Stimulated activated naive CD8-positive, alpha-beta T cell treated with anti-CD3 and anti-CD28 coated beads, Interleukin-15, Interleukin-2, amounts not matched to agents 100 U/mL and 50 U/mL, for 24 hours (primary cell): ENCODE measurements at regions not wholly inside any gene's neighbourhood (a gene's known extent, or its start where the extent isn't known, plus 50 kb on each side); places are given as distances from the start of the nearest gene placed in this dataset.

Experiments used
- ATAC-seq: fragments of 150-1000 bp; cut with Tn5 transposase; one replicate; pipeline ENCODE4 v1.10.0; 2021
- DNase-seq: peaks from one replicate; pipeline ENCODE4 v3.0.0; 2021

DNA sequence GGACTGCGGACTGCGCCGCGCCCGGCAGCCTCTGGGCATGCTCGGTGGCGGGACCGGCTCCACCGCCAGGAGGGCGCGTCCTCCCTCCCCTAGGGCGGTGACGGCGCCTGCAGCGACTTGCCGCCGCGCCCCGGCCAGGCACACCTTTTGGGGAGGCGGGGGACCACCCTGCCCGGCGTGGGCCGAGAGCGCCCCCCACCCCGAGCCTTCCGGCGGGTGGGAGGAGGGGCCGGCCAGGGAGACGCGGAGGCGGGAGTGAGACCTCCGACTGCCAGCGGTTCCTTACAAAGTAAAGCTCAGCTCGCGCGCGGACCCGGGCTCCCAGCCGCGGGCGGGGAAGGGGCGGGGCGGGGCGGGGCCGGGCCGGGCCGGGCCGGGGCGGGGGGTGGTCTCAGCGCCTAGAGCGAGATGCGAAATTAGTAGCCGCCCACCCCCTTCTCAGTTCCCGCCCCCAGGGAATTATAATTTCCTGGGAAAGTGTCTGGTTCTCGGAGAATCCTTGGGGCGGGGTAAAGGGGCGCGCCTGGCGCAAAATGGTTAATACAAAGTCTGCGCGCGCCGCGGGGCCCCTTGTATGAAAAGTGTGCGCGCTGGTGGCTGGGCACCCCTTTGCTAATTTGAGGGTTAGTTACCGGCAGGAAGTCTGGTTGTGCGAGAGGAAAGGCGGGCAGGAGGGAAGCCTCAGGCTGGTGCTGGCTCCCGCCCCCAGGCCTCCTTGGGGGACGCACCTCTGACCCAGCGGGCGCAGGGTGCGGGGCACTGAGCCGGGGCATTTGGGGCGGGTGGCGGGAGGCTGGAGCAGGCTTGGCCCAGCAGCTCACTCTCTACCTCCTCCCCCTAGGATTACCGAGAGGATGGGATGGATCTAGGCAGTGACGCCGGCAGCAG is 224.8 kb upstream of the IL12A start:
- DNase-seq (peak; percentile 66), ATAC-seq (peak; percentile 72)

DNA sequence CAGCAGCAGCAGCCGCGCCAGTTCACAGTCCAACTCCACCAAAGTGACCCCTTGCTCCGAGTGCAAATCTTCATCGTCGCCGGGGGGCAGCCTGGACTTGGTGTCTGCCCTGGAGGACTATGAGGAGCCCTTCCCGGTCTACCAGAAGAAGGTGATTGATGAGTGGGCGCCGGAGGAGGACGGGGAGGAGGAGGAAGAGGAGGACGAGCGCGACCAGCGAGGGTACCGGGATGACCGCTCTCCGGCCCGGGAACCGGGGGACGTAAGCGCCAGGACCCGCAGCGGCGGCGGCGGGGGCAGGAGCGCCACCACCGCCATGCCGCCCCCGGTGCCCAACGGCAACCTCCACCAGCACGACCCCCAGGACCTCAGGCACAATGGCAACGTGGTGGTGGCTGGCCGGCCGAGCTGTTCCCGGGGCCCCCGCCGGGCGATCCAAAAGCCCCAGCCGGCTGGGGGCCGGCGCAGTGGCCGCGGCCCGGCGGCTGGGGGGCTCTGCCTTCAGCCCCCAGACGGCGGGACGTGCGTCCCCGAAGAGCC is 224.1 kb upstream of the IL12A start:
- DNase-seq (peak; percentile 7), ATAC-seq (no peak)

DNA sequence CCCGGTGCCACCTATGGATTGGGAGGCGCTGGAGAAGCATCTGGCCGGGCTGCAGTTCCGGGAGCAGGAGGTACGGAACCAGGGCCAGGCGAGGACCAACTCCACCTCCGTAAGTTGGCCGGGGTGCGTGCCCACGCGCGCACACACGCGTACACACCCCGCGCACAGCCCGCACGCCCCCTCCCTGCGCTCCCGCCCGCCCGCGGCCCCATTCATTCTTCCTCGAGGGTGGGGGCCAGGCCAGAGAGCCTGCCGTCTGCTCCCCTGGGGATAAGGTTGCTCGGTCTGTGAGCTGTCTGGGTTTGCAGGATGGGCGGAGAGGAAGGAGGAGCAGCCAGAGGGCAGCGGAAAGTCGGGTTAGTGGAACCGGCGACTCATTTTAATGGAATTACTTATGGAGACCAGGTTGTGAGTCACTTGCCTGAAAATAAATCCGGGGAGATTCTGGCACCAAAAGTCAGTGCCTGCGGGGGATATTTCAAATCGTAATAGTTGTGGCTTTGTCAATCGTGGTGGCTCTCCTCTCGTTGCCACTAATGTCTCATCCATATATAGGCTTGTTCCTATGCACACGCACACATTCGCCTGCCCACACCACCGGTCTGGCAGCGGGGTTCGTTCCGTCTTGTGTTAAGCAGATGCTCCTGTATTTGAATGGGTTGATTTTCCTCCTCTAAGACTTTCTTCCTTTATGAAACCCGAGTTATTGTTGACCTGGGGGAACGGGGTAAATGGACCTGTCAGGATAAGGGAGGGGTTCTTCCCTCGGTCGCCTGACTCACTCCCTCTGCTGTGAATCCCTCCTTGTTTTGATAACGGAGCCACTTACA is 223.4 kb upstream of the IL12A start:
- ATAC-seq = peak; percentile 22

DNA sequence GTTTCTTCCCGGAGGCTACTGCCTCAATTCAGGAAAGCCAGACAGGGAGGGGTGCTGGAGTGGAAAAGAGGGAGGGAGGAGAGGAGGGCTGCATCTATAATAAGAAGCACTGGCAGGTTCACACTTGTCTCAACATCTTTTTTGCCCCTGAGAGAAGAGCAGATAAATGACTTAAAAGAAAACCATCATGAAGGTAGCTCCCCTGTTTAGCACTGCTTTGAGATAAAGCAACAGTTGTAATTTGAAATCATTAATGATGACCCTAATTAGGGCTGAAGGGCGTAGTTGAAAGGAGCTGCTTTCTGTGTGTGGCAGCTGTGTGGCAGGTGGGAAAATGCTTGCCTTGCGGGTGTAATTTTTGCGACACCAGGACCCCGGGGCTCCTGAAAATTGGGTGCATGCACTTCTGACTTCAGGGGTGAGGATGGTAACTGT is 222.8 kb upstream of the IL12A start:
- ATAC-seq = no peak

More for the DNA sequence above, 223.4 kb upstream of the IL12A start:
- DNase-seq = peak; percentile 19

DNA sequence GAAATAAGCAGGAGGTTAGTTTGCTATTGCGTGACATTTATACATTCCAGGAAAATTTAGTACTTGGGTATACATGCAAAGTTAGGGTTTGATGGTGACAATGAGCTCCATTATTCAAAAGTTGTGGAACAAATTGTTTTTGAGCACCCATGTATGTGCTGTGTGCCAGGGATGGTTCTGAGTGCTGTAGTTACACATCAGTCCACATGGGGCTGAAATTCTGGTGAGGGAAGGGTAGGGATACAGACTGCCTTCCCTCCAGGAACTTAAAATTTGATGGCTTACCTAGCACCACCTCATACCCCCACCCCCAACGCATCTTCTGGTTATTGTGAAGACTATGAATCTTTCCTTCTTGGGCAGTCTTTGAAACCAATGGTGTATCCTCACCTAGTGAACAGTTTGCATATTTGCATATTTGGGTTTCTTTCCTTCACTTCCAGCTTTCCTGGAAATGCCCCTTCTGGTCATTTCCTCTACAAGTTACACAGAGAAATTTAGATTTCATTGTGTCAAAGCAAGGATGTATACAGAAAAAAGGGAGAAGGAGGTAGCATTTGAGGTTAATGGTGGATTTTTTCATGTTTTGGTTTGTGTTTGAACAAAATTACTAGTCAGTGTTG is 222.0 kb upstream of the IL12A start:
- ATAC-seq (no peak), DNase-seq (no peak)

More for the DNA sequence above, 222.8 kb upstream of the IL12A start:
- no peak for DNase-seq

DNA sequence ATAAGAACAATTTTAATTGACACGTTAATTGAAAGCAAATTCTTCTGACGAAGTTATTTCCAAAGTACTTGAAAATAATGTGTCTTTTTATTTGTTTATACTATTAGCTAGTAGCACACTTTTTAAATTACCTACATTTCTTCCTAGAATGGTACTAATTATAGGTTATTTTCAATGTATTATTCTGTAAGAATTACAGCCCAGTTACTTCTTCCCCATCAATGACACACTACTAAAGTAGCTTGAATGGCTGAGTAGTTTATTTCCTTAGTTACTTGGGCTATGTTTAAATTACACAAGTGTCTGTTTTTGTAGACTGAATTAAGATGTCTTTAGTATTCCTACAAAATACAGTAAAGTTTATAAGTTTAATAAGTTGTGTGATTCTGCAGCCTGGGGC is 217.6 kb upstream of the IL12A start:
- ATAC-seq (no peak), DNase-seq (no peak)

DNA sequence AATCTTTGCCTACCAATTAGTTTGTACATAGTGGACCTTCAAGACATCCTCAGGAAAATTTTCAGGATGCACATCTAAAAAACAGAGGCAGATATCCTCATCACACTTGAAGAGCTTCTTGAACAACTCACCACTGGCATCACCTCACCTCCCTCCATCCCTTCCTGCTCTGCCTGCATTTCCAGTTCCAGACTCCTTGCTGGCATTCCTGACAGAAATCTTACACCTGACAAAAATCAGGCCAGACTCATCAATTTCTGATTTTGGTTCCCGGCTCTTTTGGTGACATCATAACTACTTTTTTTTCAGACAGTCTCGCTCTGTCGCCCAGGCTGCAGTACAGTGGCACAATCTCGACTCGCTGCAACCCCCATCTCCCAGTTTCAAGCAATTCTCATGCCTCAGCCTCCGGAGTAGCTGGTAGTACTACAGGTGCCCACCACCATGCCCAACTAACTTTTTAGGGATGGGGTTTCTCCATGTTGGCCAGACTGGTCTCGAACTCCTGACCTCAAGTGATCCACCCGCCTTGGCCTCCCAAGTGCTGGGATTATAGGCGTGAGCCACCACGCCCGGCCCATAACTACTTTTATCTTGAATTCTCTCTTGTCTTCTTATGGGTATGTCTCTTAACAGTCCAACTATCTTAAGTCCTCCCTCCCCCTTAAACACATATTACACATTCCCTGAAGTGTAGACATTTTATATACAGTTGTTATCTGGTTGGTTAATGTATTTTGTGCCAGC is 216.6 kb upstream of the IL12A start:
- ATAC-seq (no peak), DNase-seq (no peak)

DNA sequence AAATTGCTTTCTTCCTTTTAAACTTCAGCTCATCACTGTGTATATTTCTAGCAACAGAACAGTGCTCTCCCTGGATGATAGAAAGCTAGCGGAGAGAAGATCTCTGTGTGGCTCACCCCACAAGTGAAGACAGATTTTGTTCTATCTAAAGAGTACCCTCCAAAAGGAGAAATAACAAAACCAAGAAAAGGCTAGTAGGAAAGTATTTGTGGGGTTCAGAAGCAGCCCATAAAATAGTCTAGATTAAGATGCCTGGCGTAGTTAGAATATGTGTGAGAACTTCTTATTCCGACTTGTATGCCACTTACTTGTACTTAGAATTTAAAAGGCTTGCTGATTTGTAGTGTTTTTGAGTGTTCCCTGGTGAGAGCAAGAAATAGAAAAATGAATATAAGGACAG is 214.9 kb upstream of the IL12A start:
- DNase-seq (no peak), ATAC-seq (no peak)

DNA sequence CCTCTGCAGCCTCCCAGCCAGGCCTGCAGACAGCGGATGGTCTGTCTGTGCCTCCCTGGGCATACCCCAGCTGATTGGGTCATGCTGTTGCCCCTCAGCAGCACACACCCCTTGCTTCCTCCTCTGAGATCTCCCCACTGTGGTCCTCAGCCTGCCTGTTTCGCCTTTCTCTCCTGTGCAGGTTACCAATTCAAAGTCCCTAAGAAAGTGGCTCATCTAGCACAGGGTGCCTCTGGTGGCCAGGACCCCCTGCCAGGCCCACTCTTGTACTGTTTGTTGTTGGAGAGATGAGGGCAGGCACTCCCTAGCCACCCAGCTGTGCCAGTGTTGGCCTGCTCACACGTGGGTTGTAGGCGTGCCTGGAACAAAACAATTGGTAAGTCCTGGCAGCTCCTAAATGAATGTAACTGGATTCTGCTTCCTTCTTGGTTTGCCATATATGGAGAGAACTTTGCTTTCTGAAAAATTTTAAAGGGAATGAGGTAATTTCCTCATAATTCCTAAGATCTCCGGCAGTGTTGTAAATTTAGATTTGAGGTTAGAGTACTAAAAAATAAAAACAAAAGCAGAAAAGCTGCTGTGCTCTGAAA is 213.2 kb upstream of the IL12A start:
- no peak for ATAC-seq

DNA sequence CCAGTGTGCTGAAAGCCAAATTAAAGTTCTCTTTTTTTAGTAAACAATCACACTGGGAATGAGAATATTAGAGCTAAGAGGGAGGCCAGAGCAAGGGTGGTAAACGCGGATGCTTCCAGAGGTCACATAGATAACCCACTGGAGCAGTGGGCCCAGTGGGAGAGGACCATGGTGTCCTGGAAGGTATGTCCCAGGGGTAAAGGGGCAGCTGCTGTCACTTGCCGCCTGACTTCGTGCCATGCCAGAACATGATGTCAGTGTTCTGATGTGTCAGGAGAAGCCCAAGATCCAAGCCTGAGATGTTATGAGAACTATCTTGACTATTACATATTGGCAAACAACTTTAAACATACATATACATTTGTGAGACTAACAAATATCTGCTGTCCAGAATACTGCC is 211.9 kb upstream of the IL12A start:
- no peak for DNase-seq
- ATAC-seq = no peak

More for the DNA sequence above, 213.2 kb upstream of the IL12A start:
- DNase-seq = no peak

DNA sequence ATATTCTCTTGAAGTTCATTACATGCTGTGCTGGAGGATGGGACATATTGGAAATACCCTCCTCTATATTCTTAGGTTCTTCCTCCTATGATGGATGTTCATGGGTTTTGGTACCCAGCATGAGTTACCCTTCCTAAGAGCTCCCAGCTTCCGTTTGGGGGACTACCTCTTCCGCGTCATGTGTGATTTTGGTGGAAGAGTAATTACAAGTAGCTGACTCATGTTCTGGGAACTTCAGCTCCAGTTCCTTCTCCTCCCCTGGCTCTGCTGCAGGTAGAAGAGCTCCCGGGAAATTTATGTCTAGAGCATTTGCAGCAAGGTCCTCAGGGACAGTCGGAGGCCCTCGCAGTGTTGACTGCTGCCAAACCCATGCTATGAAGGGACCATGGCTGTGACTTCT is 208.8 kb upstream of the IL12A start:
- no peak for ATAC-seq
- no peak for DNase-seq

DNA sequence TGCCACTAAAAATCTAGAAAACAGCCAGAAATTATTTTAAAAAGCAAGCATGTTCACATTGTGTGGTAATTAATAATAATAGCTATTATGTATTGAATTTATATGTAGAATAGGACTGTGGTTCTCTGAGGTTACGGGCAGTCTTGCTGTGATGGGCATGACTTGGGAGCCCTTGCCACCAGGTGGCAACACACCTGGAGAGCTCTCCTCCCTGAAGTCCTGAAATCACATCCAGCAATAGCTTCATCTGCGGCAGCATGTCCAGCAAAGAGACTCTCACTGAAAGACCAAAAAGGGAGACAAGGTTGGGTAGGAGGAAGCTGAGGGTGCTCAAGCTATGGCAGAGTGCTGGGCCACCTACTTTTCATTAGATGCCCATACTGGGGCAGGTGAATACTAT is 206.8 kb upstream of the IL12A start:
- ATAC-seq = no peak
- DNase-seq = no peak

DNA sequence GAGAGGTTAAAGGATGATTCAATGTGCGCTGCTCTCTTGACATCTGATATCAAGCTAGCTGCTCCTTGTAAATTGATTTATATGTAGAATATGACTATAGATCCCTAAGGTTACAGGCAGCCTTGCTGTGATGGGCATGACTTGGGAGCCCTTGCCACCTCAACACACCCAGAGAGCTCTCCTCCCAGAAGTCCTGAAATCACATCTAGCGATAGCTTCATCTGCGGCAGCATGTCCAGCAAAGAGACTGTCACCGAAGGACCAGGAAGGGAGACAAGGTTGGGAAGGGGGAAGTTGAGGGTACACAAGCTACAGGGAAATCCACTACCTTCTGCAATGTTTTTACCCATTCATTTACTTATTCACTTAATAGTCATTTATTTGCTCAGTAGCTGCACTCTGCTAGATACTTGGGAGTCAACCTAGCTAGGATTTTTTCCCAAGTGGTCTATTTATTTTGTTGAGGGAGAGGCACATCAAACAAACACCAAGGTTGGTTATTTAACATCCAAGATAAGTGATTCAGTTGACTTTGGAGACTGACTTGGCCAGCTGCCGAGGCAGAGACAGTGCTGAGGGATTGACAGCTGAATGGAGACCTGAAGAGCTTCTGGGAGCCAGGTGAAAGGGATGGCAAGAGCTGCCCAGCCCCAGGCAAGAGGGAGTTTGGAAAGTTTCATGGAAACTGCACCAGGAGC is 205.8 kb upstream of the IL12A start:
- DNase-seq (no peak), ATAC-seq (no peak)

DNA sequence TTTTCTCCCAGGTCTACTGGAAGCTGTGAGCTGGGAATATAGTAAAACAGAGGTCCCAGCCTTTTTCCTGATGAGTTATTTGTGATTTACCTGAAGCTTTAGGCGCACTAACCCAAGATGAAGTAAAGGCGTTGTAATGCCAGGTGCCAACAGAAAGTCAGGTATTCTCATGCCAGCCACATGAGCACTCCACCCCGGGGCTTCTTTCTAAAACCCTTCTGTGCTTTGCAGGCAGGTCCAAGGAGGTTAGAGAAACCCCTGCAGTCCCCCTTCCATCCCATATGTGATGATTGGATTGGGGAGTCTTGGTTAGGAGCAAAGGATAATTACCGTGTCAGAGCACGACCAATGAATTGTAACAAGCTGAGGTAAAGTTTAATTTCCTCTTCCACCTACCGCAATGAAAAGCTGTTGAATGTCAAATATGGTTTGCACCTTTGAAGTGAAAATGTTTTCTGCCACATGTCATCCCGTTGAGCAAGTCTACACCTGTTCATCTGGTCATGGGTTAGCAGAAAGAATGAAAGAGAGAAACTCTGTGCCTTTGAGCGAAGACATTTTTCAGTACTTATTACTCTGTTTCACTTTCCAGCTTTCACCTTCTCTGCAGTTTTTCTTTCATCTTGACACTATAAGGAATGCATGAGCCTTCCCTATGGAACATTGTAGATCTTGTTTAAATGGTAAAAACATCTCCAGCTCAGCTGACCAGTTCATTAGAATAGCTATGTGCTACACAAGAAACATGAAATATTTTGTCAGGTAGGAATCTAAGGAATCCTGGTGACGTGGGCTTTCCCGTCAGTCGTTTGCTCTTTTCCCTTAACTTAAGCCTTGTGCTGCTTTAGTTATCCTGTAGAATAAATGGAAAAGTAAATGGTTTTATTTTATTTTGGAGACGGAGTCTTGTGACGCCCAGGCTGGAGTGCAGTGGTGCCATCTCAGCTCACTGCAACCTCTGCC is 204.6 kb upstream of the IL12A start:
- DNase-seq = no peak

DNA sequence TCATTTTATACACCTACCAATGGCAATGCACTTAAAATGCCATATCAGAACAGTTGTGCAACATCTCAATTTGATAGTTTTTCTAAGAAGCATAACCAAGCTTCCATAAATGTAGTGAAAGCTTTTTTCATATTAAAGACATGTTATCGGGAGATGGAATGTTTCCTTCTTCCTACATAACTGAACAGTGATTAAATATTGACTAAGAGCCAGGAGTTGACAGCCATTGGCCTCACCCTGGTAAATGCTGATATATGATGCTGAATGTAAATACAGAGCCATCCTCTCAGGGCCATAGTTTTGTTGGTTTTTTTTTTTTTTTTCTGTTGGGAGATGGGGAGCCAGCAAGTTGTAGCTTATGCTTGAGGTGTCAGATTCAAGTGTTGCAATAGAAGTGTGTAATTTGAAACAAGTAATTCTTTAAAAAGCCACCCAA is 203.3 kb upstream of the IL12A start:
- DNase-seq = no peak
- no peak for ATAC-seq

More for the DNA sequence above, 204.6 kb upstream of the IL12A start:
- ATAC-seq = no peak

DNA sequence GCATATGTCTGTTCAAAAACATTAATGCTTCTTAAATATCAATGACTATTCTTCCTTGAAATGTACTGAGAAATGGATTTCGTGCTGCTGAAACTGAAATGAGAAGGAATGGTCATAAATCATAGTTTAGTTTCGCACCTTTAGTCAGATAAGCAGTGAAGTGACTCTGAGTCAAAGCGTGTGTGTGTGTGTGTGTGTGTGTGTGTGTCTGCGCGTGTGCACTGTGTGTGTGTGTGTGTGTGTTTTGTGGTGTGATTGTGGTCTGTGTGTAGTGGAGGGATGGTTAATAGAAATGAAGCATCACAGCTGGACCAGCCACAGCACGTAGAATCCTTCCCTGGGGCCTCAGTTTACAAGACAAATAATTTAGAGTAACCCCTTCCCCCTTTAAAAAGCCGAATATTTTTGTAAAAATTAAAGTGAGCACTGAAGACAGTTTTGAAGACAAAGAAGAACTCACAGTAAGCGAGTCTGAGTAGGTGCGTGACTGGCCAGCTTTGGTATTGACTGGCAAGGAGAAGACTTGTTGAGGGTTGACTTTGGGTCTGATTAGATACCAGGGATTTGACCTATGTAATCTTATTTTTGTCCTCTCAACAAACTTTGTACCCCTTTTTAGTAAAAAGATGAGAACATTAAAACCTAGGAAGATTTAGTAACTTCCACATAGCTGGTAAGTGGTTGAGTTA is 202.0 kb upstream of the IL12A start:
- no peak for DNase-seq
- ATAC-seq = no peak

DNA sequence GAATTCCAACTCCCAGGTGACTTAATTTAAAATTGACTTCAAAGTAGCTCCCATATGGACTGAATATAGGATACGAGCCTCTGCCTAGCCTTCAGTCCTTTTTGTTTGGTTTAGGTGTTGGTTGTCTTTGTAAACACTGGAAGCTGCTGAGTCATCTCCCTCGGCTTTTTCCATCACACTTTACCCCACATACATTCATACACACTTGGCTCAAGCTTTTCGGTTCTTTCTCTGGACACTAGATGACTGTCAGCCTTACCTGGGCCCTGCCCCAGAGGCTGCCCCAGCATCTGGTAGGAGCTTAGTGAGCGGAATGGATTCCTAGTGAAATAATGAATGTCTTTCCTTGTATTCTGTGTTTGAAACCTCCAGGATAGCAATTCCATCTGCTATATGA is 201.5 kb upstream of the IL12A start:
- DNase-seq (no peak), ATAC-seq (no peak)

DNA sequence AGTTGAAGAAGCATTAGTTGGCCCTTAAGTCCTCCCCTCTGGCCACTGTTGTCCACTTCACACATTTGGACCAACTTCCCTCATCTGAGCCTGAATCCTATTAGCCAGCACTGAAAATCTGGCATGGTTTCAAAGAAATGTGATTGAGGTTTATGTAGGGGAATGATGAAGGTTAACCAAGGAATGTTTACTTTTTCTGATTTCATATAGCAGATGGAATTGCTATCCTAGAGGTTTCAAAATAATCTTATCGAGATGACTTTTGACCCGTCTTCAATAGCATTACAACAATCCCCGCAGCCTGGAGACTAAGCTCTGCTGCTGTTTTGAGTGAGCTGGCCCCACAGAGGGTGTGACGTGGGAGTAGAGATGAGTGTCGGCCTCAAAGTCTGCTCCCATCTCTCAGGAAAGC is 200.8 kb upstream of the IL12A start:
- DNase-seq (no peak), ATAC-seq (no peak)

DNA sequence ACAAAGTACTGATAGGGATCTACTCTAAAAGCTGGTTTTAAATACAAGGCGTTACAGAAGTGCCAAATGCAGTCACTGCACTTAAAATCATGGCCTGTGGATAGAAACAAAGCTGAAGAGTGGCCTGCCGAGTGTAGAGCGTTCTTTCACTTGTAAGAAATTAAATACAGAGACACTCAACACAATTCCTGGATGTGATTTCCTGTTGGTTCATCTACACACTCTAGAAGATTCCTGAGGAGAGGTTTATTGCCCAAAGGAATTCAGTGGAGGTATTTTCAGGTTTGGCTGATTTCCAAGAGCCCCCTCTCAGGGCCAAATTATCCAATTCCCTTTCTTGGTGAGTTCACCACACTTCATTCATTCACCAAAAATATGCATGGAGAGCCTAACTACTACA is 200.3 kb upstream of the IL12A start:
- no peak for ATAC-seq
- DNase-seq = no peak
